Smooth muscle cell (in vitro differentiated cells): ENCODE measurements at regions not wholly inside any gene's neighbourhood (a gene's known extent, or its start where the extent isn't known, plus 50 kb on each side); places are given as distances from the start of the nearest gene placed in this dataset.
A peak's percentile ranks its signal among the peaks of the same experiment; 100 is the strongest.

ENCODE experiments used
- DNase-seq: peaks from one replicate; lab custom pipeline; 2025; ENCODE audit not compliant: unreplicated experiment; lab: John Stamatoyannopoulos, UW
- H2AFZ ChIP-seq: fragments of 200-600 bp; sonication (generic); 2 replicates; pipeline ENCODE4 v1.6.0; 2016; ENCODE audit warnings: antibody characterized with exemption, low read depth, mild to moderate bottlenecking
- H3F3A ChIP-seq: fragments of 200-600 bp; sonication (generic); 2 replicates; pipeline ENCODE4 v1.6.0; 2017; ENCODE audit warnings: antibody characterized with exemption, low read depth
- H3K27ac ChIP-seq: fragments of 200-600 bp; sonication (generic); 2 replicates; pipeline ENCODE4 v1.5.1; 2016; ENCODE audit warnings: low read depth, mild to moderate bottlenecking
- H3K27me3 ChIP-seq: fragments of 200-600 bp; sonication (generic); 2 replicates; pipeline ENCODE4 v1.6.1; 2016; ENCODE audit warnings: low read depth, mild to moderate bottlenecking
- H3K36me3 ChIP-seq: fragments of 200-600 bp; sonication (generic); 2 replicates; pipeline ENCODE4 v1.5.1; 2016; ENCODE audit warnings: low read depth
- H3K4me1 ChIP-seq: fragments of 200-600 bp; sonication (generic); 2 replicates; pipeline ENCODE4 v1.5.1; 2016; ENCODE audit warnings: low read depth
- H3K4me2 ChIP-seq: fragments of 200-600 bp; sonication (generic); 2 replicates; pipeline ENCODE4 v1.6.0; 2016; ENCODE audit warnings: mild to moderate bottlenecking
- H3K4me3 ChIP-seq: fragments of 200-600 bp; sonication (generic); 2 replicates; pipeline ENCODE4 v1.5.1; 2016; ENCODE audit warnings: mild to moderate bottlenecking
- H3K79me2 ChIP-seq: fragments of 200-600 bp; sonication (generic); 2 replicates; pipeline ENCODE4 v1.6.0; 2016; ENCODE audit warnings: low read depth, mild to moderate bottlenecking
- H3K9ac ChIP-seq: fragments of 200-600 bp; sonication (generic); 2 replicates; pipeline ENCODE4 v1.6.0; 2016; ENCODE audit warnings: low read depth
- H3K9me3 ChIP-seq: fragments of 200-600 bp; sonication (generic); replicated peaks from 2 replicates; pipeline ENCODE4 v1.5.1; 2016; ENCODE audit warnings: low read depth
- H4K20me1 ChIP-seq: fragments of 200-600 bp; sonication (generic); 2 replicates; pipeline ENCODE4 v1.6.0; 2016; ENCODE audit warnings: low read depth
- WGBS: methylation state at CpG from one replicate; pipeline ENCODE4 v1.1.7; 2016; ENCODE audit warnings: low lambda C conversion rate; 5-methylcytosine and 5-hydroxymethylcytosine counted together
- TF ChIP-seq, protein P1 (sequence below): fragments of 200-600 bp; sonication (generic); IDR thresholded peaks from 2 replicates; pipeline ENCODE4 v1.5.1; 2017; ENCODE audit warnings: borderline replicate concordance, mild to moderate bottlenecking, antibody characterized with exemption; ENCODE audit not compliant: insufficient read depth, poor library complexity, severe bottlenecking

DNA sequence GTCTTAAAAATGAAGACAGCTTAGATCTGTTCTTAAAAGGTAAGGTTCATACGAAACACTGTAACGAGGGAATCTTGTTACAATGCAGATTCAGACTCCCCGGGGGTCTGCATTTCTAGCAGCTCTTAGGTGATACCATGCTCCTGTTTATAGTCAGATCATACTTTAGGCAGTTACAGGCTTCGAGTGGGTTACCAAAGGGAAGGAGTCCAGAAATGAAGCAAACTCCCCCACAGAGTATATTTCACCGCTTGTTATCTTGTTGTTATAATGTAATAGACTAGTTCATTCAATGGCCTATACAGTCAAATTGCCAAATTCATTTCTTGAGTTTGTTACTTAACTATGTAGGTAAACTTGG, 601.1 kb downstream of the USP25 start:
- Histone ChIP-seq H3F3A (no peaks in the 10 kb centered on the region), H3K9me3 (no peaks in the 10 kb centered on the region), H4K20me1 (no peaks in the 10 kb centered on the region), H2AFZ (peak overlapping the region; percentile 15), H3K4me1 (no peaks in the 10 kb centered on the region), H3K27me3 (no peaks in the 10 kb centered on the region), H3K4me2 (no peak overlapping the region), H3K79me2 (no peaks in the 10 kb centered on the region), H3K36me3 (no peaks in the 10 kb centered on the region), H3K4me3 (no peak overlapping the region), H3K27ac (no peak overlapping the region), H3K9ac (no peak overlapping the region)
- TF ChIP-seq, protein P1, sequence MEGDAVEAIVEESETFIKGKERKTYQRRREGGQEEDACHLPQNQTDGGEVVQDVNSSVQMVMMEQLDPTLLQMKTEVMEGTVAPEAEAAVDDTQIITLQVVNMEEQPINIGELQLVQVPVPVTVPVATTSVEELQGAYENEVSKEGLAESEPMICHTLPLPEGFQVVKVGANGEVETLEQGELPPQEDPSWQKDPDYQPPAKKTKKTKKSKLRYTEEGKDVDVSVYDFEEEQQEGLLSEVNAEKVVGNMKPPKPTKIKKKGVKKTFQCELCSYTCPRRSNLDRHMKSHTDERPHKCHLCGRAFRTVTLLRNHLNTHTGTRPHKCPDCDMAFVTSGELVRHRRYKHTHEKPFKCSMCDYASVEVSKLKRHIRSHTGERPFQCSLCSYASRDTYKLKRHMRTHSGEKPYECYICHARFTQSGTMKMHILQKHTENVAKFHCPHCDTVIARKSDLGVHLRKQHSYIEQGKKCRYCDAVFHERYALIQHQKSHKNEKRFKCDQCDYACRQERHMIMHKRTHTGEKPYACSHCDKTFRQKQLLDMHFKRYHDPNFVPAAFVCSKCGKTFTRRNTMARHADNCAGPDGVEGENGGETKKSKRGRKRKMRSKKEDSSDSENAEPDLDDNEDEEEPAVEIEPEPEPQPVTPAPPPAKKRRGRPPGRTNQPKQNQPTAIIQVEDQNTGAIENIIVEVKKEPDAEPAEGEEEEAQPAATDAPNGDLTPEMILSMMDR, result no peak
- no peak for DNase-seq
- 81% methylated on average over 5 of the region's 5 CpGs for WGBS

DNA sequence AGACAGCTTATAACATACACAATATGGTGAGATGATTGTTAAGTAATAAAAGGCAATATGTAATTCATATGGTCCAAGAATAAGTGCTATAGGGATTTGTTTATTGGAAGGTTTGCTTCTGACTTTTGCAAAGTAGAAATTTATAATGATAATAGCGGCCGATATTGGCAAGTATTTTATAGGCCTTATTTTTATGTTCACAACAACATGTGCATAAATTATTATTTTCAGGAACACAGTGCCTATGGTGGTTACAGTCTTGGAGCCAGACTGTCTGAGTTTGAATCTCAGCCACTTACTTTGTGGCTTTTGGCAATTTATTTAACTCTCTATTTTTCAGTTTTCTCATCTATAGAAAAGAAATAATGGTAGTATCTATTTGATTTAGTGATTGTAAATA, 607.5 kb downstream of the USP25 start:
- H3K27ac ChIP-seq, result no peak overlapping the region
- H2AFZ ChIP-seq, result no peak overlapping the region
- no peaks in the 10 kb centered on the region for H3K27me3 ChIP-seq
- H3K9me3 ChIP-seq, result no peaks in the 10 kb centered on the region
- no peak for DNase-seq
- no peak overlapping the region for H3K4me3 ChIP-seq
- H4K20me1 ChIP-seq, result no peaks in the 10 kb centered on the region
- TF ChIP-seq, protein P1, result no peak
- 97% methylated on average over 2 of the region's 2 CpGs for WGBS
- H3K4me1 ChIP-seq, result no peaks in the 10 kb centered on the region
- H3K36me3 ChIP-seq, result no peaks in the 10 kb centered on the region
- H3K4me2 ChIP-seq, result no peak overlapping the region
- no peaks in the 10 kb centered on the region for H3F3A ChIP-seq
- no peak overlapping the region for H3K9ac ChIP-seq
- H3K79me2 ChIP-seq, result no peaks in the 10 kb centered on the region

GRCh38 chr21:16342932-16343331, 613.1 kb downstream of the USP25 start:
- WGBS, result 96% methylated on average over 1 of the region's 1 CpG
- no peaks in the 10 kb centered on the region for H3K27me3 ChIP-seq
- no peak overlapping the region for H3K27ac ChIP-seq
- no peak overlapping the region for H2AFZ ChIP-seq
- H4K20me1 ChIP-seq, result no peaks in the 10 kb centered on the region
- H3K79me2 ChIP-seq, result no peaks in the 10 kb centered on the region
- TF ChIP-seq, protein P1, result no peak
- no peaks in the 10 kb centered on the region for H3K9me3 ChIP-seq
- no peak for DNase-seq
- H3F3A ChIP-seq, result no peaks in the 10 kb centered on the region
- no peak overlapping the region for H3K4me2 ChIP-seq
- H3K4me1 ChIP-seq, result no peaks in the 10 kb centered on the region
- no peak overlapping the region for H3K4me3 ChIP-seq
- H3K36me3 ChIP-seq, result no peaks in the 10 kb centered on the region
- no peak overlapping the region for H3K9ac ChIP-seq

DNA sequence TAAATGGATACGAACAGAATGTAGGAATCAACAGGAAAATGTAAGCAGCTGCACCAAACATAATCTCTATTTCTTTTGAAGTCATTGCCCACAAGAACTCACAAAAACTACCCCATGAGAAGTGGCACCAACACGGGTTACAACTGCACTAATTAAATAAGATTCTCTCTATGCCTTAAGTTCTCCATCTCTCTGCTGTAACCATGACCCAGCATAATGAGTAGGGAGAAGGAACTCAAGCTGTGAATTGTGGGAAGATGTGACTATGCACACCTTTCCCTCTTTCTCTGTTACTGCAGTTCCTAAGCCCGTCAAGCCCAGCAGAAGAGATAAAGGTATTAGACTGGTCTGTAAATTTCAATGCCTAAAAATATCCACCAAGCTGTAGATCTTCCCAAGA, 614.0 kb downstream of the USP25 start:
- H2AFZ ChIP-seq, result no peak overlapping the region
- H3K4me2 ChIP-seq, result no peak overlapping the region
- H3K4me3 ChIP-seq, result no peak overlapping the region
- H3K4me1 ChIP-seq, result no peaks in the 10 kb centered on the region
- H3K9ac ChIP-seq, result no peak overlapping the region
- no peaks in the 10 kb centered on the region for H3K27me3 ChIP-seq
- H4K20me1 ChIP-seq, result no peaks in the 10 kb centered on the region
- no peaks in the 10 kb centered on the region for H3K9me3 ChIP-seq
- H3F3A ChIP-seq, result no peaks in the 10 kb centered on the region
- no peaks in the 10 kb centered on the region for H3K79me2 ChIP-seq
- H3K36me3 ChIP-seq, result no peaks in the 10 kb centered on the region
- 82% methylated on average over 3 of the region's 3 CpGs for WGBS
- no peak overlapping the region for H3K27ac ChIP-seq
- TF ChIP-seq, protein P1, result no peak
- no peak for DNase-seq
